HG03097 (cell line): ENCODE measurements at regions not wholly inside any gene's neighbourhood (a gene's known extent, or its start where the extent isn't known, plus 50 kb on each side); places are given as distances from the start of the nearest gene placed in this dataset.

ENCODE experiments used
- ATAC-seq: cut with Tn5 transposase; IDR thresholded peaks from one replicate; pipeline ENCODE4 v1.9.1; 2021; ENCODE audit not compliant: unreplicated experiment, low FRiP score

GRCh38 chr14:94685166-94685581, 73.0 kb downstream of the SERPINA3 start:
- ATAC-seq, result no peak

DNA sequence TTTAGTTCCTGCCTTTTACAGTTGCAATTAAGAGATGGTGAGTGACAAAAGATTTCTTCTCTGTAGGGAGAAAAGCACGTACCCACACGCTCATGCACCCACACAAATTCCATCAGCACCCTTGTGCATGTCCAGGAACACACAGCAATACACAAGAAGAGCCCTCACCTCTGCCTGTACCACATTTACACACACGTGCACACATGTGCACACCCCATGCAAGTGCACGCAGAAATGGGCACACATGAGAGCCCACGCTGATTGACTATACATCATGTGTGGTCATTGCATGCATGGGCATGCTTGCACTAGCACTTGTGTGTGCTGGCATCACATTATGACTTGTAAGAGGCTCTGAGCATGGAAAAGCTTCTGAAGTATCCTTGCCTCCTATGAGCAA, 70.5 kb downstream of the SERPINA3 start:
- no peak for ATAC-seq

GRCh38 chr14:94682061-94682516, 69.9 kb downstream of the SERPINA3 start:
- no peak for ATAC-seq

- no peak for ATAC-seq
Observed at GRCh38 chr14:94681300-94682060, 69.3 kb downstream of the SERPINA3 start.

DNA sequence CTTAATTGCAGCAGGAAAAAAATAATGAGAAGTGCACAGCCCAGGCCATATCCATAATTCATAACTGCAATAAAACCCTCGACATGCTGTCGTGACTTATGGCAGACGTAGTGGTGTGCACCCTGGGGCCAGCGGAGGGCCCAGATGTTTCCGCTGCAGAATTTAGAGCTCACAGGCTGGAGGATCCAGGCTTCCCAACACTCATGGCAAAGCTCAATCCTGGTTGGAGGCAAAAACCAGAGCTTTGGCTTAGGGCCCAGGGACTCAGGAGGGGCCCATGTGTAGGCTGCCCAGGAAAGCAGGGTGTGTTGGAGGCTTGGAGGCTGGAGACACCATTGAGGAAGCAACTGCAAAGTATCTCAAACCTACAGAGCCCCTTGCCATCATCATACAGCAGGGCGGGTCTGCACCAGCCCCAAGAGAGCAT, 68.7 kb downstream of the SERPINA3 start:
- ATAC-seq, result no peak

- ATAC-seq, result no peak
Observed at GRCh38 chr14:94679937-94680861, 68.0 kb downstream of the SERPINA3 start.

DNA sequence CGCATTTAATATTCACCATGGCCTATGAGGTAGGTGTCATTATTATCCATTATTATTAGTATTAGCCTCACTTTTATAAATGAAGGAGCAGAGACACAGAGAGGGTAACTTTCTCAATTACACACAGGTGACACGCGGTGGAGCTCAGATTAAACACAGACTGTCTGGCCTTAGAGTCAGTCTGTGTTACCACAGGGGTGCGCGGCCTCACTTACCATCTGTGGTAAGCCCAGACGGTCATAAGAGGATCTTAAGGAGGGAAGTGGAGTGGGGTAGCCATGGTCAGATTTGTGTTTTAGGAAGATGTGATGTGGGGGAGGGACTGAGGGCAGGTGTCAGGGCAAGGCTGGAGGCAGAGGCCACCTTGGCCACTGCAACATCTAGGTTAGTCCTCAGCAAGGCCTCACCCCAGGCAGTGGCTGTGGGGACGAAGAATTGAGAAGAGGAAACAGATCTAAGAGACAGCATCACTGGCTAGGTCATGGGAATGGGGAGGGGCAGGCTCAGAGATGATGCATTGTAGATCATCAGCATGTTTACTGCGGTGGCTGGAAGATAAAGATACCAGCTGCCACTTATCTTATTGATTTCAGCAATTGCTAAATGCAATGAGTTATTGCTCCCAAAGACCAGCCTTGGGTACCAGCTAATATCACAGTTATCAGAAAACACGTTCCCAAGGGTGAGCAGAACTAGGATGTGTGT, 67.1 kb downstream of the SERPINA3 start:
- ATAC-seq, result no peak

- no peak for ATAC-seq
Observed at GRCh38 chr14:94677747-94678146, 65.6 kb downstream of the SERPINA3 start.

DNA sequence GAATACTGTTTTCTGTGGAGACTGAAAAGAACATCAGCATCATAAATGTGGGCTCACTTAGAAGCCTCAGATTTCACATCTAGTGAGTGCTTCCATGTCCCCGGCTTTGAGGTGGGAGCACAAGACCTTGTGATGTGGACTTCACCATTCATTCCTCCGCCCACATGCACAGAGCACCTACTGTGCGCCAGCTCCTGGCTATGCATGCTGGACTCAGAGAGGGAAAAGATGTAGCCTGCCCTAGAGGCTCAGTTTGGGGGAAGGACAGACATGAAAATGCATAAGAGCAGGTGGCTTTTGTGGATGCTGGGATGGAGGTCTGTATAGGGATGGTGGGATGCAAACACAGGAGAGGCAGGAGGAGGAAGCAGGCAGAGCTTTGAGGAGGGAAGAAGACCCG, 65.0 kb downstream of the SERPINA3 start:
- ATAC-seq, result no peak

GRCh38 chr14:94676495-94677185, 64.4 kb downstream of the SERPINA3 start:
- ATAC-seq, result no peak

- no peak for ATAC-seq
Observed at GRCh38 chr14:94675036-94675435, 62.8 kb downstream of the SERPINA3 start.

DNA sequence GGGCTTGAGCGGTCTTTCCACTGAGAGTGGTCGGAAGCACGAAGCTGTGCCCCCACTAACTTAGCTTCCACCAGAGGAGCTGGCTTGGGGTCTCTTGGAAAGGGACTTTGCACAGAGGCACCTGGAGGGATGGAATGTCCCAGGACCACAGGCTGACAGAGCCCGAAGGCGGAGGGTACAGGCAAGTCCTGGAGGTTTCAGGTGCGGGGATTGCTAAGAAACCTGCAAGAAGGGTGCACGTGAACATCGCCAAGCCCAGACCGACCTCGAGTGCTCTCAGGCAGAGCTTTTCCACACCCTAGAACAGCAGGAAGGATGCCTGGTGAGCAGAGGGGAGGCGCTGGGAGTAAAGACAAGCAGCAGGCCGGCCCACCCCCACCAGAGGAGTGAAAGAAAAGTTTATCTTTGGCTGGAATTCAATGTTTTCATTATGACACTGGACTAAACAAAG, 61.6 kb downstream of the SERPINA3 start:
- no peak for ATAC-seq
